HG02970 (cell line): ENCODE measurements at regions not wholly inside any gene's neighbourhood (a gene's known extent, or its start where the extent isn't known, plus 50 kb on each side); places are given as distances from the start of the nearest gene placed in this dataset.

Experiments
- ATAC-seq: cut with Tn5 transposase; IDR thresholded peaks from one replicate; pipeline ENCODE4 v1.9.1; 2021; ENCODE audit warnings: mild to moderate bottlenecking, moderate library complexity, moderate number of reproducible peaks; ENCODE audit not compliant: unreplicated experiment, low FRiP score

DNA sequence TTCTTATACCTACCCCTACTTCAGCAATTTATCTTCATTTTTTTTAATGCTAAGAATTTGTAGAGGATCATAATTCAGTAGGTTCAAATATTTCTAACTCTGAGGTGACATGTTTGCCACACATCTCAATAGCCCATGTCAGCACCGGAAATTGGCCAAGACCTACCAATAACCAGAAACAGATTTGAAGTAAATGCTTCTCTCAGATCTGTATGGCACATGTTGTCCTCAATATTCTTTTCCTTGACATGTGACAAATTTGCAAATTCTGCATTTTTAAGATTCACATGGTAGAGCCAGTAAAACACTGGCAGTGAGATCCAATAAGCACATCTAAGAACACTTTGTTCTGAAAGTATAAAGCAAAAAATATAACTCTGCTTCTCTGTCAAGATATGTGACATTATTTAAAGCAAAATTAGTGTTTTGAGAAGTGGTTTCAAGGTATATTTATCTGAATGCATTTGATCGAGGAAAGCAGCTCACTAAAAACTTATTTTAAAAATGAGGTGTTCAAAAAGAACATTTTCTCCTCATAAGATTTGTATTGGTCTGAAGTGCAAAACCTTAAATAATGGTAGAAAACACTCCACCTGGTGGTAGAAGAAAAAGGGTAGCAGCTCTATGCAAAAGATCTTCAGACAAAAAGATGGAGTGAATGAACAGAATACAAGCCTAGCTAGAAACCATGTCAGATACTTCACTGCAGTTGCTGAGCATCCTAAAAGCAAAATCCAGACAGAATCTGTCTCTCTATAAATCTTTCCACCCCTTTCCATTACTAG is 513.8 kb upstream of the FAM241A start:
- no peak for ATAC-seq

- no peak for ATAC-seq
These were observed 512.6 kb upstream of the FAM241A start for GRCh38 chr4:111632641-111633151.

GRCh38 chr4:111633663-111634266 is 511.5 kb upstream of the FAM241A start:
- no peak for ATAC-seq

DNA sequence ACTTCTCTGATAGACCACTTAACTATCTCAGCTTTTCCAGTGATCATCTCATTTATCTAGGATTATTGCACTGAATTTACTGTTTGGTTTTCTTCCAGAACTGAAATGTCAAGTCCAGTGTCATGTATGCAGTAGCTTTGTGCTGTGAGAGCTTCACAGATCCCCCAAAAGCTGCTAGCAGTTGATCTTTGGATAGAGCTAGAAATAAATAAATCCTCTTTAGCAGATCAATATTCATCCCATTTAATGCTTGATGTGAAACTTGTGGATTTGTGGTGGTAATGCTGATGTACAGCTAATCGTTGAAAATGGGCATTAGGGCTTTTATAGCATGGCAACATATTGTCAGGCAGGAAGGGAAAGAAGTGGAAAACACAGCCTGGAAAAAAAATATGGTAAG is 509.6 kb upstream of the FAM241A start:
- no peak for ATAC-seq

DNA sequence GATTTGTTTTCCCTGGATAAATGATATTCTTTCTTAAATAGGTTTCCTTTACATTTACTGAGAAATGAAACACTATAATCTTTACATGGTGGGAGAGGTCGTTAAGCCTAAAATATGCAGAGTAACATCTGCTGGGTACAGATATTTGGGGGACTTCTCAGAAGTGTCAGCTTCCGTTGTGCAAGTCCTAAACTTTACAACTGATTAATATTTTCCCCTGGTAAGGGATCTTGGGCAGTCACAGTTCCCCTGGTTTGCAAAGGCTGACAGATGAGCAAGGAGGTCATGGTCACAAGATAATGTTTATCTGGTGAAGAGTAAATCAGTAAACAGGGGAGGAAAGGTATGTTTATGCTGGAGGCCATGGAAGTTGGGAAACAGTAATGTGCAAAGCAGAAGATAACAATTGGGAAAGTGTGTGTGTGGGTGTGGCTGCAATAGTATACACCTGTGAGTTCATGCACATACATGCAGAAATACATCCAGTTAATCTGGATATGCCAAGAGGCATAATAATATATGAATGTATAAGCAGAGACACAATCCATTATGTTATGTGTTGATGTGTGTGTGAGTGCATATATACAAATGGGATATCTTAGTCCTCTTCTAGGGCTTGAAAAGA is 508.2 kb upstream of the FAM241A start:
- ATAC-seq = no peak

- ATAC-seq = no peak
These were observed 506.0 kb upstream of the FAM241A start for GRCh38 chr4:111639120-111639690.

DNA sequence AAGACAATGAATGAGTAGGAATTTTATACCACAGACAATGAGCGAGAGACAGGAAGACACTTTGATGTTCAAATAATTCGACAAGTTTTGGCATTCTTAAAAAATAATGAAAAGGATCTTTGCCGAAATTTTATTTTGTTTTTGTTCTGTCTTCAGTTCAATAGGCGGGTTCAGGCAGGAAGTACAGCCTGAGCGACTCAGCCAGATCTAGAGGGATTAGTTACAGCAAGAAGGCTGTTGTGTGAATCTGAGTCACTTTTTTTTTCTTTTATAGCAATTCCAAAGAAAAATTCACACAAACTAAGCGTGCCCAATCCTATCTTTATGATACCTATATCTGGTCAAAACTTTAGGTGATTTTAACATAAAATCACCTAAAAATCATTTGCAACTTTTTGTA is 505.4 kb upstream of the FAM241A start:
- ATAC-seq = no peak

DNA sequence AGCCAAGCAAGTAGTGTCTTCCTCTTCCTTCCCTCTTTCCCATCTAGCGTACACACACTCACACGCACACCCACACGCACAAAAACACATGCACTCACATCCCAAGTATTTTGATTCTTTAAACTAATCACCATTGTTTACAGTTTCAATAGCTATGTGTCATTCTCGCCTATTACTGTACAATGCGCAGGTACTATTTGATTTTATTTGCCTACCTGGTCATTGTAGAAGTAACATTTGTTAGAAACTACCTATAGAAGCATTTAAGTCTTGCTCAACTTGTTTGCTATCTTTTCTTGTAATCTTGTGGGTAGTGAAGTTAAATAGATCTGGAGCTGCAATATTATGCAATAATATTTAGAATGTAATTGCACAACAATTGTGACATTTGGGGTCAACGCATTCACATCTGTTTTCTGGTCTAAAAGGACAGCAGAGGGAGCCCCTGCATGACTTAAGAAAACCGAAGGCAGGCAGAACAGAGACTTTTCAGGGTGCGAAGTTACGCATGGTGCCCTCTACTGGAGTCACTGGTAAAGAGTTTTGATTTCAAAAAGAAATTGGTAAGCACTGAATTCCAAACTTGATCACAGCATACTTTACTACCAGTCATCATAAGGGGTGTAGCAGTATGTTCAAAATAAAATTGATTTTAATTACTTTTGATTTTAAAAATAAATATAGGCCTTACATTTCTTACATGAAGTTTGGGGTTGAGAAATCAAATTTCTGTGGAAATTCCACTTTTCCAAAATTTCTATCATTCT is 503.3 kb upstream of the FAM241A start:
- peak; percentile 95 for ATAC-seq

GRCh38 chr4:111648056-111648455 is 497.2 kb upstream of the FAM241A start:
- ATAC-seq = no peak

DNA sequence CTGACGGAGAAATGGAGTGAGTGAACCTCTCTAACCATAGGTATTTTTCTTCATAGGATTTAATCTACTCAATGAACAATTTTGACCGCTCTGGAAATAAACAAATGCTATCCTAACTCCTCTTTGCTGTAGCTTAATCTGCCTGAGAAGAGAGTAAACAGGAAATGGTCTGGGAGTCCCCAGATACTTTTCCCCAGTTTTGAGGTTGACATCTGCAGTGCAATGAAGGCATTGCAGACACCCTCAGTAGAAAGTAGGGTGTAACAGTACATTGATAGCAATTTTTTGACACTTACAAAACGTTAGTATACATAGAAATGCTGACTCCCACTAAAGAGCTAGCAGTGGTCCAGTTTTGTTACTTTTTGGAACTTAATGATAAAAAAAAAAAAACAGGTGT is 495.9 kb upstream of the FAM241A start:
- ATAC-seq = no peak

- ATAC-seq = no peak
These were observed 495.1 kb upstream of the FAM241A start for GRCh38 chr4:111650146-111650545.

DNA sequence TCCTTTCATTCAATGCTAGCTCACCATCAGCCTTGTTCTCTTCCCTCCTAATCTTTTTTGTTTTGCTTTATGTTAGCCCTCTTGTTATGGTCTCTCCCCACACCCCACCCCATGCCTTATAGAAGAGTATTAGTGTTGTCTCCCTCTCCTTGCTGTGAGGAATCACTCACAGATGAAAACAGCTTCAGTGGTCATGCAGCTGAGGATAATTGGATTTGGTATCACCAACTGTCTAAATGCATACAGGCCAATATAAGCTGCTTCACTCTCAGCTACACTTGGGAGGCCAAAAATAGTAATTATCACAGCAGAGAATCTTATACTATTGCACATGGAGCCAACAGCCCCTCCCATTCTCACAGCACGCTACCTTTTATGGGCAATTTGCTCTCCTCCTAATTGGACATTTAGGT is 494.6 kb upstream of the FAM241A start:
- no peak for ATAC-seq

- ATAC-seq = no peak
These were observed 493.0 kb upstream of the FAM241A start for GRCh38 chr4:111652236-111652635.

DNA sequence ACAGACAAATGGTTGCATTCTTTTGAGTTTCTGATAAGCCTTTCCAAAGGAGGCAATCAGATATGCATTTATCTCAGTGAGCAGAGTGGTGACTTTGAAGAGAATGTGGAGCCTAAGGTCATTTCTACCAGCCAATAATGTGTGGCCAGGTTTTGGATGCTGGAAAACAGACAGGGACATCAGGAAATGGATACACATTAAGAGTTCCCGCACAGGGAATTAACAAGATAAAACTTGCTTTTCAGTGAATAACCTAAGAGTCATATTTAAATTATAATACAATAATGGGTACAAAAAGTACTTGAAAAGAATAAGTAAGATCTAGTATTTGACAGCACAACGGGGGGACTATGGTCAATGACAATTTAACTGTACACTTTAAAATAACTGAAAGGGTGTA is 492.3 kb upstream of the FAM241A start:
- no peak for ATAC-seq

DNA sequence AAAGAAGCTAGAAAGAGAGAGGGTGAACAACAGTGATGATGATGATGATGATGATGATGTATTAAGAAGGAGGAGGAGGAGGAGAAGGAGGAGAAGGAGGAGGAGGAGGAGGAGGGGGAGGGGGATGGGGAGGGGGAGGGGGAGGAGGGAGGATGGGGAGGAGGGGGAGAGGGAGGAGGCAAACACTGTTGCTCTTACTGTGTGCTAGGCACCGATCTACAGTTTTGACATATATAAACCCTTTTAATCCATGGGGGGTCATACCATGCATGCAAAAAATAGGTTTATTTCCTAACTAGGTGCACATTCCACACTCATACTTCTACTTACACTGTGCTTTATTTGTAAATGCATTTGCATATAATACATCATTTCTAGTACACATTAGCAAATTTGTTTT is 482.8 kb upstream of the FAM241A start:
- no peak for ATAC-seq

DNA sequence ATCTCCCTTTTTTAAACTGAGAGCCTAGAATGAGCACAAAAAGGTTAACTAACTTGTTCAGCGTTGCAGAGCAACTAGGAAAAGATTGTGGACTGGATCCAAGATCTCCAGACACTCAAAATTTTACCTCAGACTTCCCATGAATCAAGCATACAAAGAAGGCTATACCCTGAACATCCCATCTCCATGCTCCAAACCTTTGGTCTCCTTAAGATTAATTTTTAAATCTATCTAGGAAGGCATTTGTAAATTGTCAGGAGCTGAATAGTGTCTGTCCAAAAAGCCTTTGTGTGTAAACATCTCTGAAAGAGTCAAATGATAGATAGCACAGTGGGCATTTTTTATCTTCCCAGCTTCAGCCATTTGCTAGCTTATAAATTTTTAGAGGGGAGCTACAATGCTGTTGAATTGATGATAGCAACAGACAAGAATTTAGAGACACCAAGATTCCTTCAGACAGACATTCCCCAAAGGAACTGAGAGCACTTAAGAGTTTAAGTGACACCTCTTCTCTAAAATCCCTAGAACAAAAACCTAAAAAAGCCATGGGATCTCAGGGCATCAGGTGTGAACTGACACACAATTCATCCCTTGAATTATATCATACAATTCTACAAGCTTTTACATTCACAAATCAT is 480.8 kb upstream of the FAM241A start:
- ATAC-seq = no peak

DNA sequence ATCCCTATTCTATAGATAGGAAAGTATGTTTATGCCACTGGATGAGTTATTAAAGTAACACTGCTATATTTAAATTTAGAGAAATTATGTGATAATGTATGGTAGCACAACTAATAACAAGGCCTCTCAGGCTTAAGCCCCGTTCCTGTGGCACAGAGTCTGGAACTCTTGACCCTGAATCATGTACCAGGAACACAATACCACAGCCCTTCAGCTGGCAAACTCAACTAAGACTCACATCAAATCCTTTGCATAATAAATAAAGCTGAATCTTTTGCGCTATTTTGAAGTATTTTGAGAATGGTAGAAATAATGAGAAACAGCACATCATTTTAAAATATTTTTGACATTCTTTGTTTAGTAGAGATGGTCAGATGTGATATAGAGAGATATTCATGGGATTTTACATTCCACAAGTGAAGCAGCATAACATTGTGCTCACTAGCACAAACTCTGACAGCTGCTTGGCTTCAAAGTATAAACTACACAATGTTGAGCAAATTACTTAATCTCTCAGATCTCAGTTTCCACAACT is 478.4 kb upstream of the FAM241A start:
- ATAC-seq = no peak

- ATAC-seq = no peak
These were observed 473.5 kb upstream of the FAM241A start for GRCh38 chr4:111671756-111672155.

DNA sequence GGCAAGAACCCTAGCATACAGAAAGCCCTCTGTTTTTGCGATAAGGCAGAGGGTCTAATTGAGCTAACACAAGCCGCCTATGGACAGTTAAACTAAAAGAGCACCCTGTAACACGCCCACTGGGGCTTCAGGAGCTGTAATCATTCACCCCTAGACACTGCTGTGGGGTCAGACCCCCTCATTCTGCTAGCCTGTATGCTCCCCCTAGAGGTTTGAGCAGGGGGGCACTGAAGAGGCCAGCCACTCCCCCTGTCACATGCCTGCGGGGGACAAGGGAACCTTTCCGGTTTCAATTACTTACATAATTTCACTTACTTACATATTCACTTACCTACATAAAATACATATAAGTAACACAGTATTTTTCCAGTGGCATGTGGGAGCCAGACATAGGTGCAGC is 469.5 kb upstream of the FAM241A start:
- ATAC-seq = no peak

DNA sequence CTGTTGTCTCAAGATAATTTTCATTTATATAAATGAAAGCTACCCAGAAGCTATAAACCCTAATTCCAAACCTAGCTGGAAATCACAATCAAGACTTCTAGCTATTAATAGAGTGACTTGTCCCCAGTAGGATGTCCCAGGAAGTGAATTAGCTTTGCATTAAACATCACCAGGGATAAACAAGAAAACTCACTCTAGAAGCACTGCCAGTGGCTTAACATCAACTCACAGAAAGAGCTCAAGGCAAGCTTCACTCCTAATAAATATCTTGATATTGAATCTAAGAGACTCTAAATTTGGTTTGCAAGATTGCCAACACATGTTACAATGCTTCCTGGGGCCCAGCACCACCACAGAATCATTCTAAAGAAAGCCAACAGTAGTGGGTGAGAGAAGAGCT is 468.7 kb upstream of the FAM241A start:
- ATAC-seq = no peak
